Hepatocyte (in vitro differentiated cells): ENCODE measurements at regions not wholly inside any gene's neighbourhood (a gene's known extent, or its start where the extent isn't known, plus 50 kb on each side); places are given as distances from the start of the nearest gene placed in this dataset.

Source experiments
- DNase-seq: peaks from one replicate; pipeline ENCODE4 v3.0.0-alpha.2; 2016; ENCODE audit warnings: low spot score
- H2AFZ ChIP-seq: fragments of 200-600 bp; sonication (generic); 2 replicates; pipeline ENCODE4 v1.6.0; 2016; ENCODE audit warnings: antibody characterized with exemption, mild to moderate bottlenecking
- H3K27ac ChIP-seq: fragments of 200-600 bp; sonication (generic); 2 replicates; pipeline ENCODE4 v1.5.1; 2016; ENCODE audit warnings: mild to moderate bottlenecking
- H3K27me3 ChIP-seq: fragments of 200-600 bp; sonication (generic); 2 replicates; pipeline ENCODE4 v1.6.1; 2016
- H3K36me3 ChIP-seq: fragments of 200-600 bp; sonication (generic); replicated peaks from 2 replicates; pipeline ENCODE4 v1.5.1; 2016; ENCODE audit warnings: low read depth; ENCODE audit not compliant: insufficient read depth
- H3K4me1 ChIP-seq: fragments of 200-600 bp; sonication (generic); 2 replicates; pipeline ENCODE4 v1.5.1; 2016; ENCODE audit warnings: mild to moderate bottlenecking, moderate library complexity; ENCODE audit not compliant: insufficient read depth
- H3K4me2 ChIP-seq: fragments of 200-600 bp; sonication (generic); 2 replicates; pipeline ENCODE4 v1.6.0; 2016
- H3K4me3 ChIP-seq: fragments of 200-600 bp; sonication (generic); 2 replicates; pipeline ENCODE4 v1.5.1; 2016; ENCODE audit warnings: mild to moderate bottlenecking
- H3K79me2 ChIP-seq: fragments of 200-600 bp; sonication (generic); 2 replicates; pipeline ENCODE4 v1.6.0; 2017; ENCODE audit warnings: mild to moderate bottlenecking
- H3K9me2 ChIP-seq: fragments of 200-600 bp; sonication (generic); replicated peaks from 2 replicates; pipeline ENCODE4 v1.6.0; 2017; ENCODE audit warnings: mild to moderate bottlenecking; ENCODE audit not compliant: insufficient read depth
- H3K9me3 ChIP-seq: fragments of 200-600 bp; sonication (generic); 2 replicates; pipeline ENCODE4 v1.5.1; 2016; ENCODE audit warnings: low read depth, mild to moderate bottlenecking
- H4K20me1 ChIP-seq: fragments of 200-600 bp; sonication (generic); 2 replicates; pipeline ENCODE4 v1.6.0; 2016; ENCODE audit warnings: mild to moderate bottlenecking; ENCODE audit not compliant: insufficient read depth, poor library complexity, severe bottlenecking
- EZH2 ChIP-seq: fragments of 200-600 bp; sonication (generic); IDR thresholded peaks from 2 replicates; pipeline ENCODE4 v1.6.1; 2016; ENCODE audit warnings: antibody characterized with exemption, mild to moderate bottlenecking, borderline replicate concordance
- EZH2phosphoT487 ChIP-seq: fragments of 200-600 bp; sonication (generic); IDR thresholded peaks from one replicate; pipeline ENCODE4 v1.6.1; 2018; ENCODE audit warnings: antibody characterized with exemption, mild to moderate bottlenecking, low read depth, moderate library complexity; ENCODE audit not compliant: unreplicated experiment, severe bottlenecking
- WGBS: methylation state at CpG from one replicate; pipeline ENCODE4 v1.1.6; 2016; ENCODE audit warnings: low lambda C conversion rate; ENCODE audit errors: missing lambda C conversion rate; 5-methylcytosine and 5-hydroxymethylcytosine counted together
- TF ChIP-seq, protein P1 (sequence below): fragments of 200-600 bp; sonication (generic); IDR thresholded peaks from 2 replicates; pipeline ENCODE4 v1.5.1; 2016; ENCODE audit warnings: antibody characterized with exemption, mild to moderate bottlenecking; ENCODE audit not compliant: poor library complexity

DNA sequence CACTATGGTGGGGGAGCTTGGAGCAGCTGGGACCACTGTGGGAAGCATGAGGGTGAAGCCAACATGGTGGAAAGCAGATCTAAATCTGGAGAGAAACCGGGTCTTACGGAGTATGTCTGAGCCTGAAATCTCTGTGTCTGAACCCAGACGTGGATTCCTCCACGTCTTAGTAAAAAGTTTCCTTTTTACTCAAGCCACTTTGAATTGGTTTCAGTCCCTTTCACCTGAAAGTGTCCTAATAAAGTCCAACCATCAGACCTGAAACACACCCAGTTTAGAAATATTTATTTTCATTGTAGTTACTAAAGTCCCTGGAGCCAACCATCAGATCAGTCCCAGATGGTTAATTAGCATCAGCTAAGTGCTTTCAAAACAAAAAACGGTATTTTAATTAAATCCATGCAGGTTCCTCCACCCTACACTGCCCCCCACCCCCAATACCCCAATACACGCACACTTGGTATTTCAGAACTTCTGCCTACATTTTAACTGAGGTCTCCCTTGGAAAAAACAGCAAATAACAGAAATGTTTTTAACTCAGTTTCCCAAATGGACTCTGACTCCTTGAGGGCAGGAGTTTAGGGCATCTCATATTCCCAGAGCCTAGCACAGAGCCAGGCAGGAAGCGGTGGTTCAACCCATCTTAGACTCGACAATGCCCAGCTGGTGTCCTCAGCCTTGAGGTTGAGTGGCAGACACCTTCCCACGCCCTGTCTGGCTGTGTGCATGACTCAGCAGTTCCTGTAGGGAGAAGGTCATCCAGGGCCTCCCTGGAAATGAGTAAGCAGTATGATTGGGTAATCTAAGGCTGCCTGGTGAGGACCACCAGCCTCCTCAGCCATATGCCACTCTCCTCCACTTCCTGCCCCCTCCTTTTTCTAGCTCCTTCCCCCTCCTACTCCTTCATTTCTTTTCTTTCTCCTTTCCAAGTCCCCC is 175.8 kb downstream of the TTC8 start:
- H3K4me2 ChIP-seq = no peak overlapping the region
- H3K4me3 ChIP-seq = no peak overlapping the region
- 65% methylated on average over 9 of the region's 9 CpGs for whole genome bisulfite sequencing
- no peaks in the 10 kb centered on the region for H3K27me3 ChIP-seq
- no peaks in the 10 kb centered on the region for H4K20me1 ChIP-seq
- no peaks in the 10 kb centered on the region for H3K36me3 ChIP-seq
- H3K9me3 ChIP-seq = no peaks in the 10 kb centered on the region
- DNase-seq = peak; percentile 76
- peaks cover 7% of the 10 kb centered on the region for H3K4me1 ChIP-seq
- H2AFZ ChIP-seq = no peak overlapping the region
- no peaks in the 10 kb centered on the region for H3K79me2 ChIP-seq
- no peaks in the 10 kb centered on the region for H3K9me2 ChIP-seq
- TF ChIP-seq EZH2 (no peak), EZH2phosphoT487 (no peak)
- TF ChIP-seq, protein P1, sequence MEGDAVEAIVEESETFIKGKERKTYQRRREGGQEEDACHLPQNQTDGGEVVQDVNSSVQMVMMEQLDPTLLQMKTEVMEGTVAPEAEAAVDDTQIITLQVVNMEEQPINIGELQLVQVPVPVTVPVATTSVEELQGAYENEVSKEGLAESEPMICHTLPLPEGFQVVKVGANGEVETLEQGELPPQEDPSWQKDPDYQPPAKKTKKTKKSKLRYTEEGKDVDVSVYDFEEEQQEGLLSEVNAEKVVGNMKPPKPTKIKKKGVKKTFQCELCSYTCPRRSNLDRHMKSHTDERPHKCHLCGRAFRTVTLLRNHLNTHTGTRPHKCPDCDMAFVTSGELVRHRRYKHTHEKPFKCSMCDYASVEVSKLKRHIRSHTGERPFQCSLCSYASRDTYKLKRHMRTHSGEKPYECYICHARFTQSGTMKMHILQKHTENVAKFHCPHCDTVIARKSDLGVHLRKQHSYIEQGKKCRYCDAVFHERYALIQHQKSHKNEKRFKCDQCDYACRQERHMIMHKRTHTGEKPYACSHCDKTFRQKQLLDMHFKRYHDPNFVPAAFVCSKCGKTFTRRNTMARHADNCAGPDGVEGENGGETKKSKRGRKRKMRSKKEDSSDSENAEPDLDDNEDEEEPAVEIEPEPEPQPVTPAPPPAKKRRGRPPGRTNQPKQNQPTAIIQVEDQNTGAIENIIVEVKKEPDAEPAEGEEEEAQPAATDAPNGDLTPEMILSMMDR = no peak
- no peak overlapping the region for H3K27ac ChIP-seq

DNA sequence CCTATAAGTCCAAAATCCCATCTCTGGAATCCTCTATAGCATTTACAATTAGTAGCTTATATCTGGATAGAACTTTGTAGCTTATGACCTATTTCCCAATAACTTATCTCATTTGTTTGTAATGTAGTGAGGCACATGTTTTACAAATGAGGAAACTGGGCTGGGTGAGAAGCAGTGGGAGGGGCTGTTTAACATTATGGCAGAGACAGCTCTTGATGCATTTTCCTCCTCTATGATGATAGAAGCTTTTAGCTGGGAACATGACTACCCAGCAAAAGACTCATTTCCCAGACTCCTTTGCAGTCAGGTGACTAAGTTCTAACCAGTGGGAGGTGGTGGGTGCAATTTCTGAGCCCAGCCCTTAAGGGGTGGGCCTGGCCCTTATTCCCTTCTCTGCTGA is 179.7 kb downstream of the TTC8 start:
- no peaks in the 10 kb centered on the region for H3K9me3 ChIP-seq
- no peak overlapping the region for H3K4me3 ChIP-seq
- H3K4me1 ChIP-seq = peaks cover 4% of the 10 kb centered on the region
- no peak overlapping the region for H3K4me2 ChIP-seq
- H3K36me3 ChIP-seq = no peaks in the 10 kb centered on the region
- no peaks in the 10 kb centered on the region for H3K79me2 ChIP-seq
- H3K9me2 ChIP-seq = no peaks in the 10 kb centered on the region
- H3K27ac ChIP-seq = no peak overlapping the region
- TF ChIP-seq, protein P1 = no peak
- TF ChIP-seq EZH2phosphoT487 = no peak
- no peak for TF ChIP-seq EZH2
- H4K20me1 ChIP-seq = no peaks in the 10 kb centered on the region
- no peaks in the 10 kb centered on the region for H3K27me3 ChIP-seq
- DNase-seq = peak; percentile 46
- H2AFZ ChIP-seq = no peak overlapping the region

DNA sequence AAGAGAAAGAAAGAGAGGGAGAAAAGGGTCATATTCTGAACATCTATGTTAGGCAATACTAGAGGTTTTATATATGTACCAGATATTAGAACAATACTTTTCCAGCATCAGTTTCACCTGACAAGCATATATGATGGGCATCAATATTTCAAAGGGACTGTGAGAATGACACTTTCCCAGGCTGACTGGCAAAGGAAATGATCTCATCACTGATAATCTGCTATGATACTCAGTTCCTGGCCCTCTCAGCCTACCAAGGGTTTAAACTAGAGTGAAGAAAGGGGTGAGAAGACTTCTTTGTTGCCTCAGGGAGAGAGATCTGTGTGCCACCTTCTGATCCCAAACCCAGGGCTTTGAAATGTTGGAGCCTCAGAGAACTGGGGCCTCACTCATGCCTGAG is 183.5 kb downstream of the TTC8 start:
- Histone ChIP-seq H2AFZ (no peak overlapping the region), H3K27ac (no peak overlapping the region), H3K9me2 (no peaks in the 10 kb centered on the region), H4K20me1 (no peaks in the 10 kb centered on the region), H3K79me2 (no peaks in the 10 kb centered on the region), H3K4me1 (no peaks in the 10 kb centered on the region), H3K4me3 (no peak overlapping the region), H3K27me3 (no peaks in the 10 kb centered on the region), H3K4me2 (no peak overlapping the region), H3K9me3 (no peaks in the 10 kb centered on the region), H3K36me3 (no peaks in the 10 kb centered on the region)
- no peak for DNase-seq
- TF ChIP-seq, protein P1 = no peak
- TF ChIP-seq EZH2phosphoT487 (no peak), EZH2 (no peak)
